Thoracic aorta (tissue), 2 donors: ENCODE measurements at regions not wholly inside any gene's neighbourhood (a gene's known extent, or its start where the extent isn't known, plus 50 kb on each side); places are given as distances from the start of the nearest gene placed in this dataset.

Experiments used
- ATAC-seq: fragments of 150-250 bp; one replicate; pipeline ENCODE4 v1.8.0; 2017; ENCODE audit warnings: low read depth; ENCODE audit not compliant: insufficient number of reproducible peaks, low FRiP score
- DNase-seq: peaks from one replicate; pipeline ENCODE4 v3.0.0-alpha.2; 2020; ENCODE audit warnings: low spot score
- H3K27ac ChIP-seq, 2 donors: fragments of 200-600 bp; sonication (generic); 1 replicate in 1 of 2; 2 replicates in 1 of 2; pipeline ENCODE4 v1.5.1; 2016; ENCODE audit warnings: mild to moderate bottlenecking in 2 of 2, moderate library complexity in 2 of 2
- H3K27me3 ChIP-seq: fragments of 200-600 bp; sonication (generic); replicated peaks from 2 replicates; pipeline ENCODE4 v1.6.0; 2016; ENCODE audit warnings: mild to moderate bottlenecking; ENCODE audit not compliant: insufficient read depth
- H3K36me3 ChIP-seq: fragments of 200-600 bp; sonication (generic); one replicate; pipeline ENCODE4 v1.5.1; 2016
- H3K4me1 ChIP-seq, 2 donors: fragments of 200-600 bp; sonication (generic); 1 replicate in 1 of 2; 2 replicates in 1 of 2; pipeline versions ENCODE4 v1.5.1 to v1.6.0; 2016; ENCODE audit warnings: low read depth in 2 of 2, mild to moderate bottlenecking in 1 of 2; ENCODE audit not compliant: control insufficient read depth in 1 of 2
- H3K4me3 ChIP-seq: fragments of 200-600 bp; sonication (generic); 2 replicates; pipeline ENCODE4 v1.5.1; 2016; ENCODE audit warnings: mild to moderate bottlenecking
- H3K9me3 ChIP-seq: fragments of 200-600 bp; sonication (generic); 2 replicates; pipeline ENCODE4 v1.5.1; 2016
- TF ChIP-seq, protein P1 (sequence below): fragments of 200-600 bp; sonication (generic); IDR thresholded peaks from one replicate; pipeline ENCODE4 v1.5.1; 2019; ENCODE audit warnings: antibody characterized with exemption

DNA sequence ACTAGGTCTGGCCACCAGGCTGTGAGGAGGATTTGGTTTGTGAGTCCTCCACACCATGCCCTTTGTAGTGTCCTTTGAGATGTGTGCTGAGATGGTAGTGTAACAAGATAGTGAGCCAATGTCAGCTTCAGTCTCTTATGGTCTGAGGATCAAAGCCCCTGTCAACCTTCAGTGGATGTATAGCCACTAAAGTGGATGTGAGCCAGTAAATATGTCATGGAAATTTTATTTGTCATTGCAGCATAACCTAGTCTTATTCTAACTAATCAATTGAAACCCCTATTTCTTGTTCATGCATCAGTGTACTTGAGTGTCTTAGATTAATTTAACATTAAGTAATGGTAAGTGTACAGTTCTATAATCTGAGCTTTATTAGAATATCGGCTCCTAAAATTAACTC is 51.0 kb upstream of the WAC start:
- H3K4me1 ChIP-seq: no peaks in the 10 kb centered on the region
- no peaks in the 10 kb centered on the region for H3K27me3 ChIP-seq
- no peak overlapping the region for H3K4me3 ChIP-seq
- H3K36me3 ChIP-seq: no peaks in the 10 kb centered on the region
- TF ChIP-seq, protein P1, sequence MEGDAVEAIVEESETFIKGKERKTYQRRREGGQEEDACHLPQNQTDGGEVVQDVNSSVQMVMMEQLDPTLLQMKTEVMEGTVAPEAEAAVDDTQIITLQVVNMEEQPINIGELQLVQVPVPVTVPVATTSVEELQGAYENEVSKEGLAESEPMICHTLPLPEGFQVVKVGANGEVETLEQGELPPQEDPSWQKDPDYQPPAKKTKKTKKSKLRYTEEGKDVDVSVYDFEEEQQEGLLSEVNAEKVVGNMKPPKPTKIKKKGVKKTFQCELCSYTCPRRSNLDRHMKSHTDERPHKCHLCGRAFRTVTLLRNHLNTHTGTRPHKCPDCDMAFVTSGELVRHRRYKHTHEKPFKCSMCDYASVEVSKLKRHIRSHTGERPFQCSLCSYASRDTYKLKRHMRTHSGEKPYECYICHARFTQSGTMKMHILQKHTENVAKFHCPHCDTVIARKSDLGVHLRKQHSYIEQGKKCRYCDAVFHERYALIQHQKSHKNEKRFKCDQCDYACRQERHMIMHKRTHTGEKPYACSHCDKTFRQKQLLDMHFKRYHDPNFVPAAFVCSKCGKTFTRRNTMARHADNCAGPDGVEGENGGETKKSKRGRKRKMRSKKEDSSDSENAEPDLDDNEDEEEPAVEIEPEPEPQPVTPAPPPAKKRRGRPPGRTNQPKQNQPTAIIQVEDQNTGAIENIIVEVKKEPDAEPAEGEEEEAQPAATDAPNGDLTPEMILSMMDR: no peak
- no peak overlapping the region for H3K27ac ChIP-seq
- ATAC-seq (no peak), DNase-seq (no peak)
- H3K9me3 ChIP-seq: no peaks in the 10 kb centered on the region
